Right lobe of liver (tissue), 6 donors: ENCODE measurements at regions not wholly inside any gene's neighbourhood (a gene's known extent, or its start where the extent isn't known, plus 50 kb on each side); places are given as distances from the start of the nearest gene placed in this dataset.

Source experiments
- ATAC-seq, 4 donors: fragments of 200-7000 bp; cut with Tn5 transposase; one replicate each; pipeline ENCODE4 v1.9.1; 2020; ENCODE audit warnings: mild to moderate bottlenecking in 4 of 4, moderate library complexity in 4 of 4
- DNase-seq, 3 donors: peaks; one replicate each; pipeline ENCODE4 v3.0.0-alpha.2; 2020
- H3K27ac ChIP-seq, 3 donors: fragments of 200-600 bp; one replicate each; pipeline ENCODE4 v1.8.0; 2022
- H3K27me3 ChIP-seq, 2 donors: fragments of 200-600 bp; one replicate each; pipeline ENCODE4 v1.8.0; 2022
- H3K36me3 ChIP-seq, 4 donors: fragments of 200-600 bp; sonication (generic) in 1 of 4; one replicate each; pipeline versions ENCODE4 v1.5.1 to v1.8.0; 2017 to 2022; ENCODE audit warnings: control low read depth in 1 of 4
- H3K4me1 ChIP-seq, 4 donors: fragments of 200-600 bp; sonication (generic) in 1 of 4; one replicate each; pipeline versions ENCODE4 v1.5.1 to v1.8.0; 2017 to 2022; ENCODE audit warnings: control low read depth in 1 of 4
- H3K4me3 ChIP-seq, 3 donors: fragments of 200-600 bp; one replicate each; pipeline ENCODE4 v1.8.0; 2022
- H3K9me3 ChIP-seq, 4 donors: fragments of 200-600 bp; sonication (generic) in 1 of 4; one replicate each; pipeline versions ENCODE4 v1.5.1 to v1.8.0; 2017 to 2022; ENCODE audit warnings: control low read depth in 1 of 4
- CTCF ChIP-seq, 4 donors: fragments of 200-600 bp in 3 of 4; fragments of 450-650 bp in 1 of 4; IDR thresholded peaks; one replicate each; pipeline versions ENCODE4 v1.5.1 to v1.8.0; 2016 to 2022; ENCODE audit warnings: antibody characterized with exemption in 4 of 4, mild to moderate bottlenecking in 2 of 4
- POLR2A ChIP-seq: fragments of 450-650 bp; IDR thresholded peaks from one replicate; pipeline ENCODE4 v1.6.1; 2017; ENCODE audit warnings: antibody characterized with exemption, mild to moderate bottlenecking
- WGBS: methylation state at CpG from one replicate; pipeline ENCODE4 v1.1.6; 2018; ENCODE audit warnings: low coverage, low lambda C conversion rate; ENCODE audit not compliant: insufficient coverage; ENCODE audit errors: missing lambda C conversion rate; 5-methylcytosine and 5-hydroxymethylcytosine counted together
- intact Hi-C, 2 donors: fragments of 100-400 bp; cut with DNase I; formaldehyde crosslinking; loops; one replicate each; pipeline versions ENCODE4 v1.11.2 to v1.14.1; 2022
- donor health status: DM: no; HTN: yes; CAD: no.
- donor health status: DM: no; HTN: no; CAD: no.
- donor health status: DM: no; HTN: no; CAD: no.
- donor health status: DM: no; HTN: yes; CAD: no.
- donor health status: DM: no; HTN: yes; CAD: no.

- WGBS, result 49% methylated on average over 9 of the region's 10 CpGs
- intact Hi-C loops, result no loop called here
- no peak for TF ChIP-seq CTCF (IDR thresholded peaks at IDR 0.05)
- no peak for TF ChIP-seq POLR2A
- no peaks in the 10 kb centered on the region for H3K36me3 ChIP-seq
- H3K9me3 ChIP-seq, result no peaks in the 10 kb centered on the region
- H3K27ac ChIP-seq, result no peak overlapping the region
- no peaks in the 10 kb centered on the region for H3K4me1 ChIP-seq
- no peak overlapping the region for H3K4me3 ChIP-seq
- H3K27me3 ChIP-seq, result no peaks in the 10 kb centered on the region
- DNase-seq (no peak), ATAC-seq (no peak)
These were observed 265.5 kb upstream of the ISX start for GRCh38 chr22:34800260-34800980.

GRCh38 chr22:34801221-34801620 lies 264.7 kb upstream of the ISX start:
- Histone ChIP-seq H3K4me3 (no peak overlapping the region), H3K9me3 (no peaks in the 10 kb centered on the region), H3K27ac (no peak overlapping the region), H3K27me3 (no peaks in the 10 kb centered on the region), H3K4me1 (no peaks in the 10 kb centered on the region), H3K36me3 (no peaks in the 10 kb centered on the region)
- DNase-seq, result no peak
- TF ChIP-seq POLR2A, result no peak
- no peak for TF ChIP-seq CTCF (IDR thresholded peaks at IDR 0.05)
- ATAC-seq, result no peak
- intact Hi-C loops, result no loop called here
- 40% methylated on average over 2 of the region's 11 CpGs for WGBS

- H3K27ac ChIP-seq, result no peak overlapping the region
- WGBS, result 56% methylated on average over 3 of the region's 3 CpGs
- no peaks in the 10 kb centered on the region for H3K9me3 ChIP-seq
- DNase-seq, result no peak
- H3K4me3 ChIP-seq, result no peak overlapping the region
- intact Hi-C loops, result no loop called here
- no peak for ATAC-seq
- H3K36me3 ChIP-seq, result no peaks in the 10 kb centered on the region
- no peaks in the 10 kb centered on the region for H3K27me3 ChIP-seq
- TF ChIP-seq POLR2A, result no peak
- TF ChIP-seq CTCF (IDR thresholded peaks at IDR 0.05), result no peak
- H3K4me1 ChIP-seq, result no peaks in the 10 kb centered on the region
These were observed 261.9 kb upstream of the ISX start for GRCh38 chr22:34804091-34804490.

DNA sequence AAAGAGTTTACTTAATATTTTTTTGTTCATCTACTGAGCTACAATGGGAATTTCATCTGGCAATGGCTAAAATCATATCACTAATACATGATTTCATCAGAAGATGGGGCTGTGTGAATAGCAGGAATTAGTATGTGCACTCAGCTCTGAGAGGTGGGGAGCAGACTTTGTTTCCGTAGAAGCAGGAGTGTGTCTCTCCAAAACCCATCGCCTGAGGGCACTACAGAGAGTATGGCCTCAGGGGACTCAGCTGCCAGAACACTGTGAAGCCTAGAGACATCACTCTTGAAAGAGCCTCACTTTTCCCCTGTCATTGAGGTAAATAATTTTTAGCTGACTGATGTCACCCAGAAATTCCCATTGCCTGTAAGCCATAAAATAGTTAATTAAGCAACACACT lies 261.4 kb upstream of the ISX start:
- Histone ChIP-seq H3K9me3 (no peaks in the 10 kb centered on the region), H3K4me3 (no peak overlapping the region), H3K27me3 (no peaks in the 10 kb centered on the region), H3K27ac (no peak overlapping the region), H3K36me3 (no peaks in the 10 kb centered on the region), H3K4me1 (no peaks in the 10 kb centered on the region)
- intact Hi-C loops, result no loop called here
- ATAC-seq (no peak), DNase-seq (no peak)
- TF ChIP-seq POLR2A (no peak), CTCF (IDR thresholded peaks at IDR 0.05) (no peak)
- 22% methylated on average over 2 of the region's 2 CpGs for WGBS
